WTC11 (cell line): ENCODE measurements at regions not wholly inside any gene's neighbourhood (a gene's known extent, or its start where the extent isn't known, plus 50 kb on each side); places are given as distances from the start of the nearest gene placed in this dataset.

Experiments
- ATAC-seq: fragments of 200-7000 bp; cut with Tn5 transposase; 2 replicates; pipeline ENCODE4 v1.10.0; 2021; ENCODE audit warnings: mild to moderate bottlenecking, moderate library complexity
- CTCF ChIA-PET: fragments of 300-600 bp; sonication (Branson Sonifier 250); formaldehyde crosslinking; loops from one replicate; lab custom pipeline; 2021; ENCODE audit warnings: antibody characterized with exemption; lab: Charles Lee
- POLR2A ChIA-PET: fragments of 350-600 bp; sonication (Branson Sonifier 250); formaldehyde crosslinking; loops from one replicate; lab custom pipeline; 2021; ENCODE audit warnings: antibody characterized with exemption; lab: Charles Lee
- DNase-seq: peaks from one replicate; pipeline ENCODE4 v3.0.0; 2021; ENCODE audit warnings: low spot score
- H3K27ac Mint-ChIP-seq: 2 replicates; pipeline ENCODE4 v1.8.0; 2021; ENCODE audit warnings: mixed read lengths
- H3K27me3 Mint-ChIP-seq: 2 replicates; pipeline ENCODE4 v1.8.0; 2021; ENCODE audit warnings: low read depth, mild to moderate bottlenecking, moderate library complexity, mixed read lengths
- H3K36me3 Mint-ChIP-seq: 2 replicates; pipeline ENCODE4 v1.8.0; 2021; ENCODE audit warnings: mixed read lengths
- H3K4me1 Mint-ChIP-seq: 2 replicates; pipeline ENCODE4 v1.8.0; 2022; ENCODE audit warnings: mixed read lengths
- H3K4me3 Mint-ChIP-seq: 2 replicates; pipeline ENCODE4 v1.8.0; 2021; ENCODE audit warnings: mild to moderate bottlenecking, moderate library complexity, mixed read lengths
- H3K9me3 Mint-ChIP-seq: 2 replicates; pipeline ENCODE4 v1.8.0; 2021; ENCODE audit warnings: mixed read lengths
- ARID4B ChIP-seq: sonication (generic); formaldehyde crosslinking; IDR thresholded peaks from 2 replicates; pipeline ENCODE4 v1.8.0; 2023; ENCODE audit warnings: missing genetic modification reagents, mild to moderate bottlenecking, borderline replicate concordance
- ATF6 ChIP-seq: sonication (generic); formaldehyde crosslinking; IDR thresholded peaks from 2 replicates; pipeline ENCODE4 v1.8.1; 2023; ENCODE audit warnings: mild to moderate bottlenecking, missing genetic modification reagents
- CBFB ChIP-seq: sonication (generic); formaldehyde crosslinking; IDR thresholded peaks from 2 replicates; pipeline ENCODE4 v1.8.1; 2022; ENCODE audit warnings: mild to moderate bottlenecking, low read depth, missing genetic modification reagents
- E2F4 ChIP-seq: sonication (generic); formaldehyde crosslinking; IDR thresholded peaks from 2 replicates; pipeline ENCODE4 v1.8.1; 2022; ENCODE audit warnings: low read depth, mild to moderate bottlenecking, moderate library complexity, missing genetic modification reagents, borderline replicate concordance
- ELF4 ChIP-seq: sonication (generic); formaldehyde crosslinking; IDR thresholded peaks from 2 replicates; pipeline ENCODE4 v1.8.1; 2022; ENCODE audit warnings: low read depth, mild to moderate bottlenecking, moderate library complexity, missing genetic modification reagents
- ERG ChIP-seq: fragments of 250-450 bp; sonication (Bioruptor Pico); IDR thresholded peaks from 2 replicates; pipeline ENCODE4 v1.8.0; 2021; ENCODE audit warnings: mild to moderate bottlenecking
- GRHL2 ChIP-seq: fragments of 250-450 bp; sonication (Bioruptor Pico); IDR thresholded peaks from 2 replicates; pipeline ENCODE4 v1.8.0; 2022; ENCODE audit warnings: mild to moderate bottlenecking, moderate library complexity; ENCODE audit not compliant: insufficient replicate concordance, severe bottlenecking
- IRF1 ChIP-seq: sonication (generic); formaldehyde crosslinking; IDR thresholded peaks from 2 replicates; pipeline ENCODE4 v1.8.0; 2023; ENCODE audit warnings: missing genetic modification reagents
- NFYB ChIP-seq: sonication (generic); formaldehyde crosslinking; conservative IDR thresholded peaks from 2 replicates; pipeline ENCODE4 v1.8.0; 2022; ENCODE audit warnings: low read depth, missing genetic modification reagents
- NR1H2 ChIP-seq: sonication (generic); formaldehyde crosslinking; IDR thresholded peaks from 2 replicates; pipeline ENCODE4 v1.9.0; 2021; ENCODE audit warnings: mild to moderate bottlenecking, moderate library complexity, missing genetic modification reagents
- NR2C2 ChIP-seq: sonication (generic); formaldehyde crosslinking; IDR thresholded peaks from 2 replicates; pipeline ENCODE4 v1.8.0; 2022; ENCODE audit warnings: mild to moderate bottlenecking, missing genetic modification reagents
- TCF7 ChIP-seq: sonication (generic); formaldehyde crosslinking; IDR thresholded peaks from 2 replicates; pipeline ENCODE4 v1.8.0; 2022; ENCODE audit warnings: mild to moderate bottlenecking, low read depth, missing genetic modification reagents, moderate library complexity
- TEAD4 ChIP-seq: sonication (generic); formaldehyde crosslinking; IDR thresholded peaks from 2 replicates; pipeline ENCODE4 v1.8.0; 2022; ENCODE audit warnings: mild to moderate bottlenecking, missing genetic modification reagents
- ZNF121 ChIP-seq: sonication (generic); formaldehyde crosslinking; IDR thresholded peaks from 2 replicates; pipeline ENCODE4 v1.8.0; 2023; ENCODE audit warnings: missing genetic modification reagents
- ZNF396 ChIP-seq: fragments of 250-450 bp; sonication (Bioruptor Pico); IDR thresholded peaks from 2 replicates; pipeline ENCODE4 v1.8.0; 2021; ENCODE audit warnings: mild to moderate bottlenecking, moderate library complexity, borderline replicate concordance
- ZNF425 ChIP-seq: fragments of 250-450 bp; sonication (Bioruptor Pico); conservative IDR thresholded peaks from 2 replicates; pipeline ENCODE4 v1.9.0; 2021; ENCODE audit warnings: mild to moderate bottlenecking

- ATAC-seq (no peak), DNase-seq (no peak)
- no peaks in the 10 kb centered on the region for H3K36me3 Mint-ChIP-seq
- no peak for TF ChIP-seq ZNF425 (CRISPR knock-in tag)
- TF ChIP-seq TEAD4: no peak
- no peak for TF ChIP-seq ARID4B
- TF ChIP-seq CBFB (CRISPR knock-in tag): no peak
- no peak for TF ChIP-seq ZNF121 (CRISPR knock-in tag)
- H3K27me3 Mint-ChIP-seq: no peaks in the 10 kb centered on the region
- ChIA-PET CTCF (no interaction called here), POLR2A (no interaction called here)
- peaks cover 10% of the 10 kb centered on the region for H3K9me3 Mint-ChIP-seq
- H3K4me1 Mint-ChIP-seq: no peaks in the 10 kb centered on the region; the same call in 1 of the 2 replicates
- H3K27ac Mint-ChIP-seq: no peak overlapping the region
- H3K4me3 Mint-ChIP-seq: no peak overlapping the region
Observed at GRCh38 chr2:7601990-7602389, 684.8 kb downstream of the RNF144A start.

- Mint-ChIP-seq H3K4me1 (no peaks in the 10 kb centered on the region; the same call in 1 of the 2 replicates), H3K9me3 (peaks cover 10% of the 10 kb centered on the region), H3K27me3 (no peaks in the 10 kb centered on the region), H3K36me3 (no peaks in the 10 kb centered on the region), H3K4me3 (no peak overlapping the region), H3K27ac (no peak overlapping the region)
- TF ChIP-seq E2F4 (CRISPR knock-in tag) (no peak), NR1H2 (CRISPR knock-in tag) (no peak), ZNF396 (CRISPR knock-in tag) (no peak), IRF1 (CRISPR knock-in tag) (no peak), ELF4 (CRISPR knock-in tag) (no peak), GRHL2 (no peak), TCF7 (no peak), NR2C2 (no peak), ERG (CRISPR knock-in tag) (no peak), ATF6 (CRISPR knock-in tag) (no peak), NFYB (CRISPR knock-in tag) (no peak)
- POLR2A ChIA-PET: interaction anchor here (1.2 kb wide), 1 partner anchor 10 kb away, joined by 6 read pairs; no protein-coding TSS in a partner anchor
- DNase-seq: no peak
- CTCF ChIA-PET: no interaction called here
- no peak for ATAC-seq
Observed at GRCh38 chr2:7604456-7604855, 687.2 kb downstream of the RNF144A start.
